NCI-H2171 (cell line): ENCODE measurements at regions not wholly inside any gene's neighbourhood (a gene's known extent, or its start where the extent isn't known, plus 50 kb on each side); places are given as distances from the start of the nearest gene placed in this dataset.
"Not testable (repeated sequence)": the region's sequence is repeated elsewhere in the genome, so short reads cannot be mapped to it uniquely, and the experiment has no call there.

Experiments used
- DNase-seq: peaks from one replicate; lab custom pipeline; 2025; lab: John Stamatoyannopoulos, UW

- not testable (repeated sequence) for DNase-seq
Observed at GRCh38 chr16:21487956-21488355, 111.4 kb upstream of the METTL9 start.

GRCh38 chr16:21499046-21499445, 100.3 kb upstream of the METTL9 start:
- not testable (repeated sequence) for DNase-seq

GRCh38 chr16:21501223-21501868, 98.0 kb upstream of the METTL9 start:
- DNase-seq: peak; percentile 16

- DNase-seq: peak; percentile 79
Observed at GRCh38 chr16:21501869-21502667, 97.3 kb upstream of the METTL9 start.

GRCh38 chr16:21503574-21503920, 95.8 kb upstream of the METTL9 start:
- not testable (repeated sequence) for DNase-seq

GRCh38 chr16:21503941-21504832, 95.2 kb upstream of the METTL9 start:
- DNase-seq: not testable (repeated sequence)

- DNase-seq: not testable (repeated sequence)
Observed at GRCh38 chr16:21505751-21506520, 93.4 kb upstream of the METTL9 start.

- DNase-seq: not testable (repeated sequence)
Observed at GRCh38 chr16:21506857-21507456, 92.4 kb upstream of the METTL9 start.

- DNase-seq: not testable (repeated sequence)
Observed at GRCh38 chr16:21507631-21508305, 91.6 kb upstream of the METTL9 start.

GRCh38 chr16:21508661-21509436, 90.5 kb upstream of the METTL9 start:
- not testable (repeated sequence) for DNase-seq

- DNase-seq: not testable (repeated sequence)
Observed at GRCh38 chr16:21509437-21510086, 89.8 kb upstream of the METTL9 start.

- not testable (repeated sequence) for DNase-seq
Observed at GRCh38 chr16:21510869-21511255, 88.5 kb upstream of the METTL9 start.

- peak; percentile 46 for DNase-seq
Observed at GRCh38 chr16:21511315-21512210, 87.8 kb upstream of the METTL9 start.

GRCh38 chr16:21512280-21513192, 86.8 kb upstream of the METTL9 start:
- not testable (repeated sequence) for DNase-seq

- DNase-seq: not testable (repeated sequence)
Observed at GRCh38 chr16:21513337-21513741, 86.0 kb upstream of the METTL9 start.

- peak; percentile 18 for DNase-seq
Observed at GRCh38 chr16:21513812-21514473, 85.4 kb upstream of the METTL9 start.

GRCh38 chr16:21514474-21514840, 84.9 kb upstream of the METTL9 start:
- DNase-seq: not testable (repeated sequence)
